ENCODE measurements at regions not wholly inside any gene's neighbourhood (a gene's known extent, or its start where the extent isn't known, plus 50 kb on each side); places are given as distances from the start of the nearest gene placed in this dataset.

DNA sequence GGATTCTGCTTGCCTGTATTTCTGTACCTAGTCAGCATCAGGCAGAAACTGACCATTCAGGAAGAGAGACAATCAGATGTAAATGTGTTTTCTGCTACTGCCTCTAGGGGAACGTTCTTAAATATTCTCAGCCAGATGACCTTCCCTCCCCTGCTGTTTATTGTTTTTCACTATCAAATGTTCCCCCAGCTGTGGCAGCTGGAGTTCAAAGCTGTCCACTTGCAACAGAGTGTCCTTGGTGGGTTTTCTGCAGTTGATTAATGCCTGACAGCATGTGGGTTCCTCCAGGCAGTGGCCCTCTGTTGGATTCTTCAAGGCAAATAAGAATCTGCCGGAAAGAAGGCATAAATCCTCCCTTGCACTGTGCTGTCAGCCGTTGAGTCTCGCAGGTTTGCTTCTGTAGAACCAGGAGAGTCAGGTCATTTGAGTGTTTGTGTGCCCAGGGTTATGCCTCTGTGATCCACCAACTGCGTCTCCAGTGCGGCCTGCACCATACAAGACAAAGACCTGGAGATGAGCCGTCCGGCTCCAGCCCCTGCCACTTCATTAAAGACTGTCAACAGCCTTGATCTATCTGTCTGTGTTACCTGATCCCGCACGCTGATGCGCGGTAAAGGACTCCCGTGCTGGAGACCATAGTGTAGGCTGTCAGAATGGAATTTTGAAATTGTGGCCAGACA, 203.4 kb downstream of the GADD45G start:
- intact Hi-C loops (cut with DNase I) = no loop called here
- no peak for DNase-seq
- no peak for ATAC-seq (ENCODE audit: poor library complexity)

DNA sequence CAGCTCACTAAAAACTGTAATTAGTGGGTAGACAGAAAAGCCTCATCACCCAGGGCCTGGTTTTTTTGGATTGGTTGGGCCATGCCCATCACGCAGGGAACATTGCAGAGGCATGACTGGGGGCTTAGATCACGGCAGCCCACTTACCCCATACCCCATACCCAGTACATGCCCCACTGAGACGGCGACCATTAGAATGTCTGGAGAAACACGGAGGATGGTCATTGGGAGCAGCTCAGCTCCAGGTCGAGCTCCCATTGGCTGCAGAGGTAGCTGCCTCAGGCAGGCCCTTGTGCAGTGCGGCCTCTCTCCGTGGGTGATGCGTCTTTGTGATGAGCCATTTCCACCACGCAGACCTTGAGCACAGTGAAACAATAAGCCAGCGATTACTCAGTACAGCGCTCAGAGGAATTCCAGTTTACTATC, 204.0 kb downstream of the GADD45G start:
- intact Hi-C loops (cut with DNase I) = no loop called here

GRCh38 chr9:89810431-89810830, 205.6 kb downstream of the GADD45G start:
- peak; percentile 68 for ATAC-seq (ENCODE audit: poor library complexity)
- DNase-seq = no peak
- intact Hi-C loops (cut with DNase I) = no loop called here

More for the DNA sequence above, 204.0 kb downstream of the GADD45G start:
- ATAC-seq (ENCODE audit: poor library complexity) = no peak
- no peak for DNase-seq

- intact Hi-C loops (cut with DNase I) = no loop called here
- no peak for DNase-seq
- ATAC-seq (ENCODE audit: poor library complexity) = no peak
Measured at GRCh38 chr9:89811356-89811755, 206.5 kb downstream of the GADD45G start.

GRCh38 chr9:89811886-89812450, 207.2 kb downstream of the GADD45G start:
- no peak for ATAC-seq (ENCODE audit: poor library complexity)
- DNase-seq = no peak
- intact Hi-C loops (cut with DNase I) = no loop called here

DNA sequence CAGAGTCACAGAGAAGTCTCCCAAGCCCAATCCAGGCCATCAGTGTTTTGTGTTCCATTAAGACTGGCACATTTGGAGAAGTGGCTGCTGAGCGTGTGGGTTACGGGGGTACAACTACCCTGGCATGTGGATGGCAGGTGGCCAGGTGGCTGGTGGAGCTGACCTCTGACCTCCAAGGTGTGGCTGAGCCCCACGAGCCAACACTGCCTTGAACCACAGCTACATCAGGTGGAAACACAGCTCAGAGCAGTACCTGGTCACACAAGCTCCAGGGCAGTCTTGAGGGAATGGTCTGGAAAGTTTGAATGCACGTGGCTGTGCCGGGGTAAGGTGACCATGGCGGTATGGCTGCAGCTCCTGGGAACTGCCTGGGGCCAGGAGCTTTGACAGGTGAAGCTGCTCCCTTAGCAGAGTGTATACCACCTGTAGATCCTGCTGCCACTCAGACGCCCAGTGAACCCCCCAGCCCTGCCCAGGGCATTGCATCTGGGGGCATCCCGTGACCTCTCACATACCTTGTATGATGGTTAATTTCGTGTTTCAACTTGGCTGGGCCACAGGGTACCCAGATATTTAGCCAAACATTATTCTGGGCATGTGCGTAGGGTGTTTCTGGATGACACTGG, 207.9 kb downstream of the GADD45G start:
- intact Hi-C loops (cut with DNase I) = no loop called here
- DNase-seq = no peak
- ATAC-seq (ENCODE audit: poor library complexity) = no peak

DNA sequence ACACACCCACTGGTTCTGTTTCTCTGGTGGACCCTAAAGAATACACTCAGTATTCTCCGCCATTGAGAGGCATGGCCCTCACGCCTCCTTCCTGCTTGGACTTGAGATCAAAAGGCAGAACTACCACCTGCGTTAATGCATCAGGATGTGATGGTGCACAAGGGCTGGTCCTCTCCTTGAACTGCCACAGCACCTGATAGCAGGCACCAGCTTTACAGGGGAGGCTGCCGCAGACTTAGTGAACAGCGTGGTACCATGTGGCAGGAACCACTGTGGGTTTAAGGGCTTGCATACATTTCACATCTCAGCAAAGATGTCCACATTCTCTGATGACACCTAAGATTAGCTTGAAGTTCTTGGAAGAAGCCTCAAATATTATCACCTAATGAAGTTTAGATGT, 208.7 kb downstream of the GADD45G start:
- no peak for ATAC-seq (ENCODE audit: poor library complexity)
- intact Hi-C loops (cut with DNase I) = no loop called here

GRCh38 chr9:89814340-89815040, 209.7 kb downstream of the GADD45G start:
- no peak for DNase-seq
- no peak for ATAC-seq (ENCODE audit: poor library complexity)
- intact Hi-C loops (cut with DNase I) = no loop called here

More for the DNA sequence above, 208.7 kb downstream of the GADD45G start:
- DNase-seq = no peak

- DNase-seq (no peak), ATAC-seq (ENCODE audit: poor library complexity) (no peak)
- intact Hi-C loops (cut with DNase I) = no loop called here
Measured at GRCh38 chr9:89815061-89815902, 210.5 kb downstream of the GADD45G start.

GRCh38 chr9:89815903-89816573, 211.2 kb downstream of the GADD45G start:
- ATAC-seq (ENCODE audit: poor library complexity) (peak; percentile 88), DNase-seq (peak; percentile 75)
- intact Hi-C loops (cut with DNase I) = no loop called here

DNA sequence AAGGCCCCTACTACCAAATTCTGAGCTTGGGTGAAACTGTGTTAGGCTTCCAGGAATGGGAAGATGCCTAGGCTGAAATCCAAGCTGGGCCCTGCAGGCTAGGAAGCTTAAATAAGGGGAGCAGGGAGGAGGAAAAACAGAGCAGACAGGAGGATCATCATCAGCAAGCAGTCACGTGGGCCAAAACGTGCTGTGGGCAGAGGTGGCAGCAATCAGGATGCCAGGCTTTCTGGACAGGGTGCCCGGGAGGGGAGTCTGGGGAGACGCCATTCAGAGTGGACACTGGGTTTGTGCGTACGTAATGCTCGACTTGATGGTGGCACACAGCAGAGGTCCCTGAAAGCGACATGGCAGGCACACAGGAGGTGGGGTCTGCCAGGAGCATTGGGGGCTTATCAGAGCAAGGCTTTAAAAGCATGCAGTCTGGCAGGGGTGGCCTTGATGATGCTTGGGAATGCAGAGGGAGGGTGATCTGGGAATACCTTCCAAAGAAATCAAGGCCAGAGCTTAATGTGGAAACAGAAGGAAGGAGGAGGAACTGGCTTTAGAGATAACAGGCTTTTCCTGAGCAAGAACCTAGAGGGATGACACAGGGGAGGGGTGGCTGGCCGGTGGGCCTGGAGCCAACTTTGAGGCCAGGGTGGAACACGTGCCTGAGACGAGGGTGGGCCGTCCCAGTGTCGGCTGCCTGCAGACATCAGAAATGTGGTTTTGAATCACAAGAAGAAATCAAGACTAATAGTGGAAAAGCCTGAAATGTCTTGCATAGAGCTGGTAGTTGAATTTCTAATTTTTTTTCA, 212.5 kb downstream of the GADD45G start:
- intact Hi-C loops (cut with DNase I) = no loop called here
- ATAC-seq (ENCODE audit: poor library complexity) (peak; percentile 13), DNase-seq (no peak)

DNA sequence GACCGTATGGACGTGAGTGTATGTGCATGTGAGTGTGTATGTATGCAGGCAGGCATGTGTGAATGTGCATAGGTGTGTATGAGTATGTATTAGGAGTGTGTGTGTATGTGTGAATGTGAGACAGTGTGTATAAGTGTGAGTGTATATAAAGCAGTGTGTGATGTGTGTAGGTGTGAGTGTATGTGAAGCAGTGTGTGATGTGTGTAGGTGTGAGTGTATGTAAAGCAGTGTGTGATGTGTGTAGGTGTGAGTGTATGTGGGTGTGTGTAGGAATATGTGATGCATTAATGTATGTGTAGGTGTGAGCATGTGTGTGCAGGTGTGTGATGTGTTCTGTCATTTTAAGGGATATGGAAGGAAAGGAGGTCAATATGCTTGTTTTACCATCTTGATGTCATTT, 215.5 kb downstream of the GADD45G start:
- no peak for ATAC-seq (ENCODE audit: poor library complexity)
- DNase-seq = no peak

GRCh38 chr9:89821081-89821480, 216.3 kb downstream of the GADD45G start:
- no peak for ATAC-seq (ENCODE audit: poor library complexity)
- DNase-seq = no peak
- intact Hi-C loops (cut with DNase I) = no loop called here

More for the DNA sequence above, 215.5 kb downstream of the GADD45G start:
- intact Hi-C loops (cut with DNase I) = no loop called here

DNA sequence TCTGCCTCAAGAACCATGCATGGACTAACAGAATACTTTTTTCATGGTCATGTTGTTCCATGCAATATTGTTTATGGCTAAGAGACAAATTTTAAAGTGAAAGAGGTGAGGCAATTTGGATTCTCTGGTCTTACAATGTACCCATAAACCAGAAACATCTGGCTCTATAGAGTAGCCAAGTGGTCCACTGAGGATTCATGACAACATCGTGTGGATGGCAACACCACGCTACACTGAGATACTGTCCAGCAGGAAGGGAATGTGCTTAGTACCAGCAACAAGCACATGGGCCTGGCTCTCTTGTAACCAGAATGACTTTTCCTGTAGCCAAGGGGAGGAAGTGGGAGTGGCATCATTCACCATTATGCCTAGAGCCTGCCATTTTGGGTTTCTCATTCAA, 218.2 kb downstream of the GADD45G start:
- DNase-seq (no peak), ATAC-seq (ENCODE audit: poor library complexity) (no peak)
- intact Hi-C loops (cut with DNase I) = no loop called here

DNA sequence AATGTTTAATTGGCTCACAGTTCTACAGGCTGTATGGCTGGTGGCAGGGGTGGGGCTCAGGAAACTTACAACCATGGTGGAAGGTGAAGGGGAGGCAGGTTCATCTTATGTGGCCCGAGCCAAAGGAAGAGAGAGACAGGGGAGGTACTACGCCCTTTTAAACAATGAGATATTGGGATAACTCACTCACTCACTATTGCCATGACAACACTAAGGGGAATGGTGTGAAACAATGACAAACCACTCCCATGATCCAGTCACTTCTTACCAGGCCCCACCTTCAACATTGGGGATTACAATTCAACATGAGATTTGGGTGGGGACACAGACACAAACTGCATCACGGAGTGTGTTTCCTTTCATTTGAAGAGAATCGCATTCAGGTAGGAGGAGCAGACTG, 220.9 kb downstream of the GADD45G start:
- intact Hi-C loops (cut with DNase I) = no loop called here
- ATAC-seq (ENCODE audit: poor library complexity) (no peak), DNase-seq (no peak)

DNA sequence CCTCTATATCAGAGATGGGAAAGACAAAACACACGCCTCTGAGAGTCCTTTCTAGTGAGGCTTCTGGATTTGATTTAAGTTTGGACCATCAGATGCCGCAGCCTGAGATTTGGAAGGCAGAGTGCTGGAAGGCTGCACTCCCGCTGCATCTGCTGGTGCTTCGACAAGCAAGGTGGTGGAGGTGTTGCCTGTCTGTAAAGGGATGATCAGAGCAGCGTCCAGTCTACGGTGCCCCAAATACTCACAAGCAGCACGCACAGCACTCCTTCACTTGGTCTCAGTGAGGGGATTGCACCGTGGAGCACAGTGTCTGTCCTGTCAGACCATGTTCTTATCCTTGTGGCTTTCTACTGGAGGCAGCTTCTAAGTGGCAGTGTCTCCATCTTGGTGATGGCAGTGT, 221.4 kb downstream of the GADD45G start:
- no peak for DNase-seq
- intact Hi-C loops (cut with DNase I) = no loop called here
- no peak for ATAC-seq (ENCODE audit: poor library complexity)

GRCh38 chr9:89829346-89829745, 224.5 kb downstream of the GADD45G start:
- DNase-seq (no peak), ATAC-seq (ENCODE audit: poor library complexity) (no peak)
- intact Hi-C loops (cut with DNase I) = no loop called here

GRCh38 chr9:89835666-89836065, 230.9 kb downstream of the GADD45G start:
- DNase-seq = no peak
- ATAC-seq (ENCODE audit: poor library complexity) = no peak
- intact Hi-C loops (cut with DNase I) = no loop called here

All from Right ventricle myocardium superior (tissue), 1 donor.